ENCODE measurements at regions not wholly inside any gene's neighbourhood (a gene's known extent, or its start where the extent isn't known, plus 50 kb on each side); places are given as distances from the start of the nearest gene placed in this dataset.

GRCh38 chr4:107133965-107134653 lies 98.0 kb upstream of the DKK2 start:
- H3K27me3 ChIP-seq (replicated peaks in 1 of 7) = no peaks in the 10 kb centered on the region
- no peaks in the 10 kb centered on the region for H3K36me3 ChIP-seq
- H3K9me3 ChIP-seq = no peaks in the 10 kb centered on the region
- intact Hi-C loops (cut with DNase I; ENCODE audit: low total_unique reads) = no loop called here
- TF ChIP-seq, protein P1, sequence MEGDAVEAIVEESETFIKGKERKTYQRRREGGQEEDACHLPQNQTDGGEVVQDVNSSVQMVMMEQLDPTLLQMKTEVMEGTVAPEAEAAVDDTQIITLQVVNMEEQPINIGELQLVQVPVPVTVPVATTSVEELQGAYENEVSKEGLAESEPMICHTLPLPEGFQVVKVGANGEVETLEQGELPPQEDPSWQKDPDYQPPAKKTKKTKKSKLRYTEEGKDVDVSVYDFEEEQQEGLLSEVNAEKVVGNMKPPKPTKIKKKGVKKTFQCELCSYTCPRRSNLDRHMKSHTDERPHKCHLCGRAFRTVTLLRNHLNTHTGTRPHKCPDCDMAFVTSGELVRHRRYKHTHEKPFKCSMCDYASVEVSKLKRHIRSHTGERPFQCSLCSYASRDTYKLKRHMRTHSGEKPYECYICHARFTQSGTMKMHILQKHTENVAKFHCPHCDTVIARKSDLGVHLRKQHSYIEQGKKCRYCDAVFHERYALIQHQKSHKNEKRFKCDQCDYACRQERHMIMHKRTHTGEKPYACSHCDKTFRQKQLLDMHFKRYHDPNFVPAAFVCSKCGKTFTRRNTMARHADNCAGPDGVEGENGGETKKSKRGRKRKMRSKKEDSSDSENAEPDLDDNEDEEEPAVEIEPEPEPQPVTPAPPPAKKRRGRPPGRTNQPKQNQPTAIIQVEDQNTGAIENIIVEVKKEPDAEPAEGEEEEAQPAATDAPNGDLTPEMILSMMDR (IDR thresholded peaks at IDR 0.05 in 8 of 11, conservative IDR thresholded peaks at IDR 0.05 in 3 of 11) = no peak
- no peak for TF ChIP-seq POLR2AphosphoS5 (IDR thresholded peaks at IDR 0.05)
- no peak for TF ChIP-seq POLR2A (IDR thresholded peaks at IDR 0.05)
- H3K27ac ChIP-seq = no peak overlapping the region
- no peaks in the 10 kb centered on the region for H3K4me1 ChIP-seq
- no peak overlapping the region for H3K4me3 ChIP-seq
- DNase-seq = no peak
- WGBS, 5 donors = 81 to 89% (median 83%) methylated on average over 4 of the region's 4 CpGs

DNA sequence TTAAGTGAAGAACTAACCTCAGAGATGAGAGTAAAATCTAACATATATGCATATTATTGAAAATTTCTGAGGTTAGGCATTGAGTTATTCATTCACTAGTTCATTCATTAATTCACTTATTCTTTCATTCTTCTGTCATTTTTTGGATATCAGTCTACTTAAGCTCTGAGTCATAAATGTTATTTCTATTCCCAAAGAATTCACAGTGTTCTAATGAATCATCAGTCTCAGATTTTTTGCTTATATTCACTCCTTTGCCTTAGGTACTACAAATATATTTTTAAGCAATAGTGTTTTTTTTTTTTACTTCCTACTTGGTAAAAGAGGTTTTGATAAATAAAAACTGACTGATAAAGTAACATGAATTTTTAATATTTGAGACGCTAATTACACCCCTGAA lies 95.2 kb upstream of the DKK2 start:
- no peaks in the 10 kb centered on the region for H3K9me3 ChIP-seq
- 77 to 90% (median 77%) methylated on average over 1 of the region's 1 CpG for WGBS, 5 donors
- TF ChIP-seq POLR2A (IDR thresholded peaks at IDR 0.05) = no peak
- TF ChIP-seq, protein P1 (IDR thresholded peaks at IDR 0.05 in 8 of 11, conservative IDR thresholded peaks at IDR 0.05 in 3 of 11) = no peak
- TF ChIP-seq POLR2AphosphoS5 (IDR thresholded peaks at IDR 0.05) = no peak
- no peaks in the 10 kb centered on the region for H3K36me3 ChIP-seq
- H3K4me1 ChIP-seq = no peaks in the 10 kb centered on the region
- H3K27ac ChIP-seq = no peak overlapping the region
- H3K4me3 ChIP-seq = no peak overlapping the region
- no peak for DNase-seq
- intact Hi-C loops (cut with DNase I; ENCODE audit: low total_unique reads) = no loop called here
- H3K27me3 ChIP-seq (replicated peaks in 1 of 7) = no peaks in the 10 kb centered on the region

DNA sequence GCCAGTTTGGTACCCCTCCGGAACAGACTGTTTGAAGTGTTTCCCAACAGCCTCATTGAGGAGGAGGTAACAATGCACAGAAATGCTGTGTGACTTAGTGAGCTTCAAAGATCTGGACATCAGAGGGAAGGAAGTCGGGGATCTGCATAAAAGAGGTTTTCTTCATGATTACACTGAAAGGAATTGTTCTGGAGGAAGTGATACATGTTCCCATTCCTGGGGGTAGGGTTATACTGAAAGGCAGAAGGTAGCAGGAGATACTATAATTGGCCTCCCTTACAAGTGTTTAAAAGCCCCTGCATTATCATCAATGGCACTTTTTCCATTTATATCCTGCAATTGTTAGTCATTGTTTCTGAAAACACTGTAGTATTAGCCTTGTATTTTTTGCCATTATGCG lies 94.0 kb upstream of the DKK2 start:
- Histone ChIP-seq H3K27me3 (replicated peaks in 1 of 7) (no peaks in the 10 kb centered on the region), H3K9me3 (no peaks in the 10 kb centered on the region), H3K4me1 (no peaks in the 10 kb centered on the region), H3K4me3 (no peak overlapping the region), H3K27ac (no peak overlapping the region), H3K36me3 (no peaks in the 10 kb centered on the region)
- WGBS, 5 donors = 54 to 59% (median 57%) methylated on average over 3 of the region's 3 CpGs
- intact Hi-C loops (cut with DNase I; ENCODE audit: low total_unique reads) = no loop called here
- TF ChIP-seq POLR2AphosphoS5 (IDR thresholded peaks at IDR 0.05) = no peak
- TF ChIP-seq, protein P1 (IDR thresholded peaks at IDR 0.05 in 8 of 11, conservative IDR thresholded peaks at IDR 0.05 in 3 of 11) = no peak
- TF ChIP-seq POLR2A (IDR thresholded peaks at IDR 0.05) = no peak
- no peak for DNase-seq

GRCh38 chr4:107129611-107130010 lies 93.5 kb upstream of the DKK2 start:
- DNase-seq = no peak
- H3K9me3 ChIP-seq = no peaks in the 10 kb centered on the region
- no peaks in the 10 kb centered on the region for H3K4me1 ChIP-seq
- H3K27me3 ChIP-seq (replicated peaks in 1 of 7) = no peaks in the 10 kb centered on the region
- intact Hi-C loops (cut with DNase I; ENCODE audit: low total_unique reads) = no loop called here
- no peaks in the 10 kb centered on the region for H3K36me3 ChIP-seq
- H3K27ac ChIP-seq = no peak overlapping the region
- 75 to 90% (median 88%) methylated on average over 1 of the region's 1 CpG for WGBS, 5 donors
- TF ChIP-seq, protein P1 (IDR thresholded peaks at IDR 0.05 in 8 of 11, conservative IDR thresholded peaks at IDR 0.05 in 3 of 11) = no peak
- TF ChIP-seq POLR2A (IDR thresholded peaks at IDR 0.05) = no peak
- TF ChIP-seq POLR2AphosphoS5 (IDR thresholded peaks at IDR 0.05) = no peak
- no peak overlapping the region for H3K4me3 ChIP-seq
